ENCODE measurements at regions not wholly inside any gene's neighbourhood (a gene's known extent, or its start where the extent isn't known, plus 50 kb on each side); places are given as distances from the start of the nearest gene placed in this dataset.

- TF ChIP-seq, protein P1, sequence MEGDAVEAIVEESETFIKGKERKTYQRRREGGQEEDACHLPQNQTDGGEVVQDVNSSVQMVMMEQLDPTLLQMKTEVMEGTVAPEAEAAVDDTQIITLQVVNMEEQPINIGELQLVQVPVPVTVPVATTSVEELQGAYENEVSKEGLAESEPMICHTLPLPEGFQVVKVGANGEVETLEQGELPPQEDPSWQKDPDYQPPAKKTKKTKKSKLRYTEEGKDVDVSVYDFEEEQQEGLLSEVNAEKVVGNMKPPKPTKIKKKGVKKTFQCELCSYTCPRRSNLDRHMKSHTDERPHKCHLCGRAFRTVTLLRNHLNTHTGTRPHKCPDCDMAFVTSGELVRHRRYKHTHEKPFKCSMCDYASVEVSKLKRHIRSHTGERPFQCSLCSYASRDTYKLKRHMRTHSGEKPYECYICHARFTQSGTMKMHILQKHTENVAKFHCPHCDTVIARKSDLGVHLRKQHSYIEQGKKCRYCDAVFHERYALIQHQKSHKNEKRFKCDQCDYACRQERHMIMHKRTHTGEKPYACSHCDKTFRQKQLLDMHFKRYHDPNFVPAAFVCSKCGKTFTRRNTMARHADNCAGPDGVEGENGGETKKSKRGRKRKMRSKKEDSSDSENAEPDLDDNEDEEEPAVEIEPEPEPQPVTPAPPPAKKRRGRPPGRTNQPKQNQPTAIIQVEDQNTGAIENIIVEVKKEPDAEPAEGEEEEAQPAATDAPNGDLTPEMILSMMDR (IDR thresholded peaks at IDR 0.05; ENCODE audit: borderline replicate concordance, extremely low read depth, low read length, poor library complexity, severe bottlenecking): no peak
- TF ChIP-seq EZH2 (IDR thresholded peaks at IDR 0.05; ENCODE audit: borderline replicate concordance, low read depth, low read length, severe bottlenecking): no peak
These were observed 507.8 kb upstream of the DPH6 start for GRCh38 chr15:36053746-36054145.

All from DND-41 (cell line).